GM23248 (cell line): ENCODE measurements at regions not wholly inside any gene's neighbourhood (a gene's known extent, or its start where the extent isn't known, plus 50 kb on each side); places are given as distances from the start of the nearest gene placed in this dataset.

Source experiments
- EZH2 ChIP-seq: fragments of 200-600 bp; sonication (generic); IDR thresholded peaks from 2 replicates; pipeline ENCODE4 v1.6.1; 2018; ENCODE audit warnings: antibody characterized with exemption, mild to moderate bottlenecking; ENCODE audit not compliant: insufficient read depth, poor library complexity, severe bottlenecking
- EZH2phosphoT487 ChIP-seq: fragments of 200-600 bp; sonication (generic); IDR thresholded peaks from 2 replicates; pipeline ENCODE4 v1.6.1; 2018; ENCODE audit warnings: antibody characterized with exemption, moderate library complexity, mild to moderate bottlenecking, low read depth; ENCODE audit not compliant: insufficient read depth

DNA sequence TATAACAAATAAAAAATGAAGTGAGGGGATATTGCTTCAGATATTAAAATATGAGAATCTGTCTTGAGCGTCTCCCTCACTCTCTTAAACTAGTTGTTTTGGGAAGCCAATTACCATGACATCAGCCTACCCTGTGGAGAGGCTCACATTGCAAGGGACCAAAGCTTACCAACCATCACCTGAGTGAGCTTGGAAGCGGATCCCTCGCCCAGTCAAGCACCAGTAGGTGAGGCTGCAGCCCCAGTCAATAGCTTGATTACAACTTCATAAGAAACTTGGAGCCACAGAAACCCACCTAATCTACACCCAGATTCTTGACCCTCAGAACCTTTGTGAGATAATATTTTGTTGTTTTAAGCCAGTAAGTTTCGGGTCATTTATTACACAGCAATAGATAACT, 206.2 kb downstream of the CEMIP2 start:
- TF ChIP-seq EZH2phosphoT487 (no peak), EZH2 (no peak)
